GM19467 (cell line): ENCODE measurements at regions not wholly inside any gene's neighbourhood (a gene's known extent, or its start where the extent isn't known, plus 50 kb on each side); places are given as distances from the start of the nearest gene placed in this dataset.

ENCODE experiments used
- ATAC-seq: cut with Tn5 transposase; IDR thresholded peaks from one replicate; pipeline ENCODE4 v1.9.1; 2021; ENCODE audit warnings: mild to moderate bottlenecking, moderate library complexity; ENCODE audit not compliant: unreplicated experiment

DNA sequence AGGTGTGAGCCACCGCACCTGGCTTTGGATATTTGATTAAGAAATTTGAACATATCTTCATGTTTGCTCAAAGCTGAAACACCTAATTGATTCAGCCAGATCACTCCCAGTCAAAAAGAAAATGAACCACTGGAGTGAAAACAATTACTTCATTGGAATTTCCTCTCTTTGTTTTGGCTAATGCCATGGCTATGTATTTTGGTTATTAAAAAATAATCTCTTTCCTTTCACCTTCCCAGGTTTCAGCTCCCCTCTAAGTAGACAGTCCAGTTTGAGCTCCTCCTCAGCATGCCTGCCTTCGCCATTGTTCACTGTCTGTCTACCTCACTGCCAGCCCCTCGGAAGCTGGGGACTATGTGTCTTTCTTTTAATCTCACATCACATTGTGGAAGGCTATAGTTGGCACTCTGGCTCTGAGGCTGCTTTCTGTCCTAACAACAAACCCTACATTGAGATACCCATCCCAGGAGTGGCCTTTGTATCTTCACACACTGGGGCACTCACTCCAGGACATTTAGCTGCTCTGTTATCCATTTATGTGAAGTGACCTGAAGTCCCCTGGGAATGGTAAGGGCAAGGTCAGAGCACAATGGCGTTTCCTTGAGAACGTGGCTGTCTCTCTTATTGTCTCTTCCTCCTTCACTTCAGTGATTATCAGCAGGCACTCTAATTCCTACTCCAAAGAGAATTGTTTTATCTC, 764.0 kb upstream of the CITED2 start:
- ATAC-seq, result no peak

DNA sequence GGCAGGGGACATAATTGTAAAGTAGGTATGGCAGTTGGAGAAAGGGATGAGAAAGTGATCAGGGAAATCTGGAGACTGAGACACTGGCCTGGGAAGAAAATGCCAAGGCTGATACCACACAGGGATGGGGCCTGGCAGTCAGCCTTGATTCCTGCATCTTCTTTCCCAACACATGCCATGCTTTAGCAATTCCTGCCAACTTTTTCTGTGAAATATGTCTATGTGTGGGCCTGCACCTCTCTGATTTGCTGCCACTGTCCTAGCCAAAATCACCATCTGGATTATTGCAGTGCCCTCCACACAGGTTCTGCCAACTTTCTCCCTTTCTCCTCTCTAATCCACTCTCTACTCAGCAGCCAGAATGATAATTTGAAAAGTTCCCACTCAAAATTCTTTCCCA, 759.8 kb upstream of the CITED2 start:
- no peak for ATAC-seq

DNA sequence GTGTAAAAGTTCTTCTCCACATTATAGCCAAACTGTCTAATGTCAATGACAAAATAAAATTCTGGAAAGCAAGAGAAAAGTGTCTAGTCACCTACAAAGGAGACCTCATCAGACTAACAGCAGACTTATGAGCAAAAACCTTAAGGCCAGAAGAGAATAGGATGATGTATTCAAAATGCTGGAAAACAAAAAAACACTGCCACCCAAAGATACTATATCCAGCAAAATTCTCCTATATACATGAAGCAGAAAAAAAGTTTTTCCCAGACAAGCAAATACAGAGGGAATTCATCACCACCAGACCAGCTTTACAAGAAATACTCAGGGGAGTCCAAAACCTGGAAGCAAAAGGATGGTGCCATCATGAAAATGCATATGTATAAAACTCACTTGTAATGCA, 755.6 kb upstream of the CITED2 start:
- no peak for ATAC-seq

DNA sequence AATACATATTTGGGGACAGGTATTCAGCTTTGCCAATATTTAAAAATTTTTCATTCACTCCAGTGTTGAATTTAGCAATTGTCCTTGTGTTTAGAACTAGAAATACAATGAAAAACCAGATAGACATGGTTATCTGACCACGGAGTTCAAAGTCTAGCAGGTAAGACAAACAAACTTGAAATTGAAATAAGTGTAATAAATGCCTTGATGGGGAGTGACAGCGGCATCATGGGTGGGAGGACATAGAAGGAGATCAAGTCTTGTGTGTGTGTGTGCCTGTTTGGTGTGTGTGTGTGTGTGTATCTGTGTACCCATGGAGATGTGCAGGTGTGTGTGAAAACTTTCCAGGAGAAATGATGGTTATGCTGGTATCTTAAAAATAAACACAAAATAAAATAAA, 750.0 kb upstream of the CITED2 start:
- ATAC-seq, result no peak

DNA sequence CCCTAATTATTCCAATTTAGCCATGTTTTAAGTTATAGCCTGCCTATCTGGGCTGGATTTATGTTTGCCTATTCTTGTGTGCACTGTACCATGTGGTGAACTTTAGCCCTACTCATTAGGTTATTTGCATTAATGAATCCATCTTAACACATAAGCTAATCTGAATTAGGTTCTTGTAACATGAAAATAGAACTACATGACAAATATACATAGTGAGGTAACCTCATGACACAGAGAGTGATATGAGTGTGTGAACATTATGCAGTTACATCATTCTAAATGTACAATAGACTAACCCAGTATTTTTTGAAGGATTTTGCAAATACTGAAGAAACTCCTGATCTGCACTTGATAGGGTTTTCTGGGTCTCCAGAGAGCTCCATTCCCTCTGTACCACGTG, 733.7 kb upstream of the CITED2 start:
- no peak for ATAC-seq

DNA sequence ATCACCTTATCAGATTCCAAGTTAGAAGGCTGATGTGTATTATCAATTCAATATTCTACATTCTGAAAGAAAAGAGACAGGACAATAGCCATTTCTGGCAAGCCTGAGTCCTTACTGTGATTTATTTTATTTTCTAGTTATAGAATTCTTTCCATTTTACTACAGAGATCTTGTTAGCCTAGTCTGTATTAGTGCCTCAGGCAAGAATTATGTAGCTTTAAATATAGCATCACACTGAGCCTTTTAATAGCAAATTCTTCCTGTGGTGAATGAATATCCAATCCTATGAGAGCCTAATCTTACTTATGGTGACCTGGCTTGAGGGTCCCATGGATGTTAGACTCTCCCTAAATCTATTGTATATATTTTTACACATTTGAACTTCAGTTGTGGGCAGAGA, 732.8 kb upstream of the CITED2 start:
- no peak for ATAC-seq

DNA sequence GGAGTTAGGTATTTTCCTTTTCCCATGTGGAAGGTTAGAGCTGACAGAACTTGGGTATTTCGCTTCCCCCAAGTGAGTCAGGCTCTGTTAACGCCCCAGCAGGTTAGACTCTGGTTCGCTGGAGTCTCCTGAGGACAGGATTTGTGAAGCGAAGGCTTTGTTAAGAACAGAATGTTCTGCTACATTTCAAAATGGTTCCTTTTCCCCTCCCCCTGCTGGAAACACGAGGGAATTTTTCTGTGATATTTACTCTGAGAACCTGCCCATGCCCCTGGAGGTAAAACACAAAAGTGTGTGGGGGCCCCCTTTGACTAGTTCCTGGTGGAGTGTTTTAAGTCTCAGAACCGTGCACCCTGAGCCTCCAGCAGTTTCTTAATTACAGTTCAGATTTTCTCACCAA, 731.4 kb upstream of the CITED2 start:
- ATAC-seq, result no peak

DNA sequence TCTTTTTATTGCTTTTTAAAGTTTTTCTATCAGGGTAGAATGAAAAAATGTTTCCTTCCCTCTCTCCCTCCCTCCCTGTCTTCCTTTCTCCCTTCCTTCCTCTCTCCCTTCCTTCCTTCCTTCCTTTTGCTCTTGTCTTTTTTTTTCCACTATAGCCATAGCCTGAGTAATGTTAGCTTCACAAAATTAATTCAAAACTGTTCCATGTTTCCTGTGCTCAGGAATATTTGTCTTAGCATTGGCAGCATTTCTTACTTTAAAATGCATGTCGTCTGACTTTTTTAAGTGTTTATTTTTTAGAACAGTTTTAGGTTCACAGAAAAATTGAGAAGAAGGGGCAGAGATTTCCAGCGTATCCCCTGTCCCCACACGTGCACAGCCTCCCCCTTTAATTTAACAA, 730.8 kb upstream of the CITED2 start:
- ATAC-seq, result no peak

DNA sequence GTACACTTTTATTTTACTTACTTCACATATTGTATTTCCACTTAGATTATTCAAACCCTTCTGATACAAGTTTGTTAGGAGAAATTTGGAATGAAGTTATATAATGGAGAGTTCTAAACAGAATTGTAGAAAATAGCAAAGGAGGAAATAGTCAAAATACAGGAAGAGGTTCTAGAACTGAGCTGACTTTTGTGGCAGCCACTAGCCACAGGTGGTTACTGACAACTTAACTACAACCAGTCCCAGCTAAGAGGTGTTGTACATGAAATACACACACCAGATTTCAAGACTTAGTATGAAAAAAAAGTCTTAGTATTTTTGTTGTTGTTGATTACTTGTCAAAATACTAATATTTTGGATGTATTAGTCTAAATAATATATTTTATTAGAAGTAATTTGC, 727.4 kb upstream of the CITED2 start:
- ATAC-seq, result no peak

DNA sequence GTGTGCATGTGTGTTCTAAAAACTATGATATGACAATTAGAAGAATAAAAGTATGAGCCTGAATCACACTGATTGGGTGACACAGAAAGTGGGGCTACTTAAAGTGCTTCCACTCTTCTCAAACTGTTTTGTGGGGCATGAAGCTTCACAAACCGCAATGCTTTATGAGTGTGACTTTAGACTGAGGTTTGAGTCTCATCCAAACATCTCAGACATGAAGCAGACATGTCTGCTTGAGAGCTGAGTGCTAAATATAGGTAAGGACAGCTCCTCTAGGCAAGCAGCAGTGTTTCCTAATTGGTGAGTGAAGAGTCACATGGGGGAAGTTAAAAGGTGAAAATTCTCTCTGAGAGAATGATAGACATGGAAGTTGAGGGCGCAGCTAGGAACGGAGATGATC, 726.9 kb upstream of the CITED2 start:
- ATAC-seq, result no peak

DNA sequence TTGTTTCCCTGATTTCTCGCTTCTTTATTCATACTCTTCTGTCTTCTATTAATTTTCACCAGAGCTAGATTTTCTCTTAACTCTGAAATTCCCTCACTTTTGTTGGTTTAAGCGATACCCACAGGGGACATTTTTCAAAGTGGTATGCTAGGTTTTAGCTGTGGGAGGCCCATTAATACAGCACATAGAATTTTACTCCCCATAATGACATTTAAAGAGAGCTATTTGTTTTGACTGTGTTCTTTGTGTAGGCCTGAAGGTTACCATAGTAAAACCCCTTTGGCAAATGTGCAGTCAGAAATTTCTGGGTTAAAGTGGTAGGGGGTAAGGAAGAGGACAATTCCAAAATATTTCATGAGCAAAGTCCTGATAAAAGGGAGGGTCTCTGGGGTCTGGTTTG, 721.1 kb upstream of the CITED2 start:
- no peak for ATAC-seq

DNA sequence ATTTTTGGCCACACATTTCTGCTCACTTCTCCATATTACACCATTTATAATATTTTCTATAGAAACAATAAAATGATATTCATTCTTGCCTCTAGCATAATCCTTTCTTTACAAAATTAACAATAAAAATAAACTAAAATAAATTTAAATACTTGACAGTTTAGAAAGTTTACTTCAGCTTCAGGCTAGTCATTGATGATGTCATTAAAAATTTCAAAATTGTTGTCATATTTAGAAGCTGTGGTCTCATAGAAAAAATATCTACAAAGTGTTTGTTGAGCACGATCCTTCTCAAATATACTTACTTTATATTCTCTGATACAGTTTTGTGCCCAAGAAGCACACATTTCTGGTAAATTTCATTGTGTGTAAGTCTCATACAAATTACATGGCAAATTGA, 717.4 kb upstream of the CITED2 start:
- no peak for ATAC-seq

DNA sequence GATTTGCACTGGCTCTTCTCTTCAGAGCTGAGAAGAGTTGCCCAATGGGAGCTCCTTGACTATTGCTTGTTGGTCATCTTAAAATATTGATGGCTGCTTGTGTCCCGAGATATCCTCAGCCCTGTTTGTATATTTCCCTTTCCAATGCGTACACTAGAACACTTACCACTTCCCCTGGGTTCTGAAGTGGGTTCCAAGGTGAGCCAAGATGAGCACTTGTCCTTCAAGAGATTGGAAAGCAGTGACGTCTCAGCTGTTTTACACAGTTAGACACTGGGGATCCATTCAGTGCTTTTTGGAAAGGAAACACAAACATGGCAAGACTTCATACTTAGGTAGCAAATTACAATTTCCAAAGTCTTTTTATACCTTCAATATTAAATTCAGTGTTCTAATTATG, 716.4 kb upstream of the CITED2 start:
- no peak for ATAC-seq

DNA sequence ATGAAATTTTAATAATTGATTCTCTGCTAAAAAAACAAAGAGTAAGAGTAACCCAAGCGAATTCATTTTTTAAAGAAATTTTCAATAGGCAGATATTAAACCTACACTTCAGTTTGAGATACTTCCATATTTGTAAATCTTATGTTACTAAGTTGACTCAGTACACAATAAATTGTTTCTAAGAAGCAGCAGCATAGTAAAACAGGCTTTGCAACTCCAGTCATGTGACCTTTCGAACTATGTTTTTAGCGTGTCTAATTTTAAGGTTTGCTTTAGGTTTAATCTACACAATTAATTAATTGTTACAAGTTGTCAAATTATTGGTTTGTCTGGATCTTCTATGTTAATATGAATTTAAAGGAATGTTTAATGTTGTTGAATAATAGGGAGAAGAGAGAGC, 708.9 kb upstream of the CITED2 start:
- no peak for ATAC-seq

DNA sequence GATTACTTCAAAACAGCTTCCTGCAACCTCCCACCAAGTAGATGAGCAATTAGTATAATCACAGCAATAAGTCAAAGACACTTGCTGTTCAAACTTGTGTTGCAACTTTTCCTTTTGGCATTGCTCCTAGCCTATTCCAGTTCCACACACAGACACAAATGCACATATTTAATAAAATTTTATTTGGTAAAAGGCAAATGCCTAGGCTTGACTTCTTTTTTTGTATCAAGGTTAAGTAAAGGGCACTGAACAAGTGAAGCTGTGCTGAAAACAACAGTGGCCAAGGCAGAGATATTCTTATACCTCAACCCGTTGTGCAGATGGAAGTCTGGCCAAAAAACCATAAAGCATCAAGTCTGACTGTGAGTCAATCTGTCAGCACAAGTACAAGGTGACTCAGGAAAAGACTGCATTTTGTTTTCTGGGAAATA, 708.4 kb upstream of the CITED2 start:
- ATAC-seq, result no peak

DNA sequence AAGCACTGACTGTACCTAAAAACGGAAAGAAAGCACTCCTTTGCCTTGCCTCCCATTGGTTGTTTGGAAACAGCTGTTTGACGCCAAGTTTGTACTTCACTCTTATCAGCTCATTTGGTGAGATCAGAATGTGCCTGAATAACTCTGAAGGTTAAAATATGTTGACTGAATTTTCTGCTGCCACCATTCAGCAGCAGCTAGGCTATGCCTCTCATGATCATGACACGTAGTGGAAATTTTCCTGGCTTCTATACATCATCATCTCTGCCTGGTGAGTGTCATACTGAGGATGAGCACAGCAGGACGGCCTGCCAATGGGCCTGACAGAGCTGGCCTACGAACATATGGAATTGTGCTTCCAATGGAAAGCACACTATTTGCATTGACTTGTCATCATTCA, 704.9 kb upstream of the CITED2 start:
- no peak for ATAC-seq

DNA sequence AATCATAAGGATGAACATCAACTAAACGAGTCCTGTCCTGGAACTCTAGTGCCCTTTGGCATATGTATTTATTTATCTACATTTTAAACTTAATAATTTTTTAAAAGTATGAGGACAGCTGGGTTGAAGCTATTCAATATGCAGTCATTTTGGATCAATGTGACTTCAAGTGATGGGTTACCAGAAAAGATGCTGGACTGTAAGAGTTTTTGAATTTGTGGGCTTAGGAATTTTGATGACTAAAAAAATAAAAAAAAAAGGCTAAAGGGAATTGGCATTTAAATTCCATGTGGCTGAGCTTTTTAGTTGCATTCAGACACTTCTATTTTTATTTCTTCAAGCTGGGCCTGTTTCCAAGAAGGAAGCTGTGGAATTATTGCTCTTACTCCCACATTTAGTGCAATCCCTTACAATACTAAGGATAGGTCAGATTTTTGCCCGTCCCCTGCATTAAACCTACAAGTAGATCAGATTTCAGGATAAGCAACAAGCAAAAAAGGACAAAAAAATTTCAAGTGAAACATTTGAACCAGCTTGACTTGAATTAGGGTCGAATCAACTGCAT, 704.2 kb upstream of the CITED2 start:
- ATAC-seq, result no peak

DNA sequence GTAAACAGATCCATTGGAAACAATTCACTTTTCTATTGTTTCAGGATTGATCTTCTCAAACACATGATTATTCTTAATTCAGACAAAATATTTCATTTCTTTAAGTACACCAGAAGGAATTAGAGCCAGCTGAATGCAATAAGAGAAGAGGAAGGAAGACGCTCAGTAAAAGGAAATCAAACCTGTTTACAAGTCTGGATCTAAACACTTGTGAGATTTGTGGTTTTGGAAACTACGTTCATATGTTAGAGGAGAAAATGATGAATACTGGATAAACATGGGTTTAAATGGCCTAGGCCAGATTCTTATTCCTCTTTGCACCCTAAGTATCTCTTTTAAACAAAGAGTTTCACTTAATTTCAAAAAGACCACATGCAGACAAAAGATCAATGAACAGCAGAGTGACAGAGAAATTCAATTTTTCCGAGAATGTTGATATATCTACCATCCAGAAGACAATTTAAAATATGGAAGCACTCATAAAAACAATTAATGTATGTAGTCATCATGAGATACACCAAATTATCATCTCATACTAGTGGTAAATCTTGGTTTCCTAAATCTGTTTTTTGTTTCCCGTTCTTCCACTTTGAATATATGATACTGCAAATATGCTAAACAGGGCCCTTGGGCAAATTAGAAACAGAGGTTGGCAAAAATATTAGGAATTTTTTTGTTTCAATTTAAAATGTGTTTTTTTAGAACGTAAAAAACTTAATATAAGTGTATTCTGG, 703.5 kb upstream of the CITED2 start:
- ATAC-seq, result no peak

DNA sequence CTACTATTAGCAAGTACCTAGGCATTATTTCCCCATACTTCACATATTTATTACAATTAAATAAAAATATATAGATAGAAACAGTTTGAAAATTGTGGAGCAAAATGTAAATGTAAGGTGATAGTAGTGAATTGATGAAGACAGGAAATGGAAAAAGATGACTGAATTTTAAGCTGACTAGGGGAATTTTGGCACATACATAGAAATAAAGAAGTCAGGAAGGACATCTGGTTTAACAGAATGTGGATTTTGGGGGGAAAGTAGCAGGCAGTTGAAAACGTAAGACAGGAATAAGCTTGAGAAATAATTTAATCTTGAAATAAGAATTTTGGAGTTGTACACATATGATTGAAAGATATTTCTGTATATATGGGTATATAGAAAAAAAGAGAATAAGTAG, 701.7 kb upstream of the CITED2 start:
- ATAC-seq, result no peak

DNA sequence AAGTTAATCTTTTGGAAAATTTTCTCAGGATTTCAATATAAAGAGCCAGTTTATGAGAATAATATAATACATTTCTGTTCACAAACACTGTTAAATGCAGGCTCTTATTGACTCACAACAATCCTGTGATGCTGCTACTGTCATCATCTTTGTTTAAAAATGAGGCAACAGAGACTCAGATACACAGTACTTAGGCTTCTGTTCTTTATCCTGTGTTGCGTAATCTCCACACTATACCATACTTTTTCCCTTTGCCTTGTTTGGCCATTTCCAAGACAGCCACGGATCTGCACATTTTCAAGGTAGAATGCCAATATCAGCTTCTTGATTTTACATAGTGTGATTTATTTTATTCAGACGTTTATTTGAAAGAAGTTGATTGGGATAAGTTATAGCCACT, 699.0 kb upstream of the CITED2 start:
- no peak for ATAC-seq

DNA sequence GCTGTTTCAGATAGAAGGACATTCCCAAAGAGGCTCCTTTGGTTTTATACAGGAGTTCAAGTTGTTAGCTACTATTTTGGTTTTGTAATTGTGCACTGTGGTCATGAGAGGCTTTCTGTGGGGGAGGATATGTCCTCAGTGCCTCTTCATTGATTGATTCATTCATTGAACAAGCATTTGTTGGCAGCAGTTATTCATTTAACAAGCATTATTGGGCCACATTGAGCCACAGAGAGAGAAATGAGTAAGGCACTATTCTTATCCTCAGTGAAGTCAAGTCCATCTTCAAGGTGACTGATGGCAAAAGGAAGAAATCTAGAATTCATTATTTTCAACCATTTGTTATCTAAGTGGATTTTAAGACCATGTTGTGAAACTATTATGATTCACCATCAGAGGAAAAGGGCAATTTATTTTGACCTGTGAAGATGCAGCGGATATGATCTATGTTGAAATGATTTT, 697.2 kb upstream of the CITED2 start:
- no peak for ATAC-seq

DNA sequence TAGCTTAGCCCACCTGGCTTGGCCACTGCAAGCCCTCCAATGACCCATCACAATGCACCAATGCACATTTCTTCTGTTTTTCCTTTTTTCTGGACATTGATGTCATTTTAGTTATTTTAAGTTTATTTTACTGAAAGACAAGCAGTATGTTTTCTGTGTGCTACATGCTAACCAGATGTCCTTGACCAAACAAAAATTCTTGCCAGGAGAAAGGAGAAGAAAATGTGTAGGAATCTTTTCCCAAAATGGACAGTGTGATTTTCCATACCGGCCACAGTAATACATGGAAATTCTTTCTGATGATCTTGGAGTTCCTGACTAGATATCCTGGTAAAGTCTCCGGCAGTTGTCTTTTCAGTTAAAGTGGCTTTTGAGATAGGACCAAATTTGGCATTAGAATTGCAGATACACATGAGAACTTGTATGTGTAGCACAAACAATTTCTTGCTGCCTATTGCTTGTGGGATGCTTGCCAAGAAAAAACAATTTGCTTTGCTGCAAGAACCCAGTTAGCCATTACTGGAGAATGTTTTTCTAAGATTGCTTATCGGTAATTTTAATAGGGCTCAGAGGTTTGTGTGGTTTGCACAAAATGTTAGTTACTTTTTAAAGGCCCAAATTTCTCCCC, 696.5 kb upstream of the CITED2 start:
- no peak for ATAC-seq
